T-cell (primary cell): ENCODE measurements at regions not wholly inside any gene's neighbourhood (a gene's known extent, or its start where the extent isn't known, plus 50 kb on each side); places are given as distances from the start of the nearest gene placed in this dataset.

Source experiments
- ATAC-seq, 4 experiments: fragments of 200-7000 bp in 3 of 4; fragments of 150-1000 bp in 1 of 4; cut with Tn5 transposase; replicated peaks in 1 of 4; 1 replicate in 3 of 4; 2 replicates in 1 of 4; pipeline ENCODE4 v1.10.0; 2021; ENCODE audit warnings: moderate library complexity in 3 of 4, mild to moderate bottlenecking in 2 of 4, moderate number of reproducible peaks in 1 of 4
- CTCF ChIA-PET, 2 donors: fragments of 300-600 bp; sonication (Branson Sonifier 250); formaldehyde crosslinking; loops; one replicate each; lab custom pipeline; 2022; ENCODE audit warnings: antibody characterized with exemption in 2 of 2; lab: Charles Lee
- POLR2A ChIA-PET, 2 donors: fragments of 300-600 bp; sonication (Branson Sonifier 250); formaldehyde crosslinking; loops; one replicate each; lab custom pipeline; 2022; ENCODE audit warnings: antibody characterized with exemption in 2 of 2; lab: Charles Lee
- DNase-seq, 35 experiments: peaks; one replicate each; pipeline versions ENCODE4 v3.0.0 to v3.0.0-alpha.2; 2013 to 2023
- H3K27ac ChIP-seq: one replicate; pipeline ENCODE4 v1.5.1; 2013; ENCODE audit warnings: low read length
- H3K27me3 ChIP-seq, 2 experiments: replicated peaks in 1 of 2; 1 replicate in 1 of 2; 2 replicates in 1 of 2; pipeline versions ENCODE4 v1.6.1 to v1.7.0; 2013; ENCODE audit warnings: low read length in 1 of 2, mixed read lengths in 1 of 2; ENCODE audit not compliant: control insufficient read depth in 2 of 2, insufficient read depth in 2 of 2; ENCODE audit errors: extremely low read depth in 1 of 2
- H3K36me3 ChIP-seq, 2 donors: 1 replicate in 1 of 2; 2 replicates in 1 of 2; pipeline versions ENCODE4 v1.6.1 to v1.7.0; 2013; ENCODE audit warnings: low read length in 1 of 2; ENCODE audit not compliant: control insufficient read depth in 2 of 2, insufficient read depth in 1 of 2; ENCODE audit errors: extremely low read depth in 1 of 2
- H3K4me1 ChIP-seq, 2 experiments: 1 replicate in 1 of 2; 2 replicates in 1 of 2; pipeline versions ENCODE4 v1.6.1 to v1.7.0; 2013; ENCODE audit warnings: low read length in 2 of 2, mixed read lengths in 1 of 2; ENCODE audit not compliant: insufficient read depth in 2 of 2, control insufficient read depth in 1 of 2; ENCODE audit errors: extremely low read depth in 1 of 2
- H3K4me3 ChIP-seq, 2 donors: 1 replicate in 1 of 2; 2 replicates in 1 of 2; pipeline versions ENCODE4 v1.5.1 to v1.7.0; 2013; ENCODE audit warnings: mild to moderate bottlenecking in 2 of 2, low read length in 1 of 2, moderate library complexity in 1 of 2; ENCODE audit not compliant: control insufficient read depth in 1 of 2; ENCODE audit errors: extremely low read depth in 1 of 2
- H3K9me3 ChIP-seq: 2 replicates; pipeline ENCODE4 v1.7.0; 2013
- H3K27ac Mint-ChIP-seq, 2 donors: one replicate each; pipeline ENCODE4 v1.8.0; 2020 to 2021; ENCODE audit warnings: mild to moderate bottlenecking in 2 of 2, mixed read lengths in 2 of 2
- H3K27me3 Mint-ChIP-seq, 2 donors: one replicate each; pipeline ENCODE4 v1.8.0; 2021 to 2022; ENCODE audit warnings: mixed read lengths in 2 of 2
- H3K36me3 Mint-ChIP-seq: one replicate; pipeline ENCODE4 v1.8.0; 2021; ENCODE audit warnings: mixed read lengths
- H3K4me1 Mint-ChIP-seq, 3 donors: one replicate each; pipeline ENCODE4 v1.8.0; 2020 to 2022; ENCODE audit warnings: mixed read lengths in 3 of 3, mild to moderate bottlenecking in 1 of 3
- H3K4me3 Mint-ChIP-seq, 3 donors: one replicate each; pipeline ENCODE4 v1.8.0; 2020 to 2022; ENCODE audit warnings: mild to moderate bottlenecking in 3 of 3, mixed read lengths in 3 of 3, moderate library complexity in 3 of 3
- H3K9me3 Mint-ChIP-seq, 3 donors: one replicate each; pipeline ENCODE4 v1.8.0; 2020 to 2022; ENCODE audit warnings: mixed read lengths in 3 of 3
- WGBS: methylation state at CpG from one replicate; pipeline ENCODE4 v1.1.5; 2013; ENCODE audit warnings: missing lambda C conversion rate; ENCODE audit not compliant: insufficient coverage; 5-methylcytosine and 5-hydroxymethylcytosine counted together

- Histone ChIP-seq H3K36me3 (no peaks in the 10 kb centered on the region), H3K4me1 (no peaks in the 10 kb centered on the region), H3K27ac (no peak overlapping the region), H3K27me3 (no peaks in the 10 kb centered on the region), H3K4me3 (no peak overlapping the region), H3K9me3 (no peaks in the 10 kb centered on the region)
- no peak overlapping the region for H3K4me3 Mint-ChIP-seq
- CTCF ChIA-PET, result interaction anchor here in 1 of 2 donors (0.5 kb wide), 1 partner anchor 52 kb away, joined by 4 read pairs; no protein-coding TSS in a partner anchor
- POLR2A ChIA-PET, result no interaction called here
- H3K27ac Mint-ChIP-seq, result no peak overlapping the region
- DNase-seq, result no peak
- H3K36me3 Mint-ChIP-seq, result no peaks in the 10 kb centered on the region
- no peaks in the 10 kb centered on the region for H3K27me3 Mint-ChIP-seq
- WGBS, result 75% methylated on average over 1 of the region's 3 CpGs
- no peak for ATAC-seq
- H3K4me1 Mint-ChIP-seq, result no peaks in the 10 kb centered on the region
- peaks cover 0 to 18% (median 0%) of the 10 kb centered on the region in 3 donors for H3K9me3 Mint-ChIP-seq
Observed at GRCh38 chr9:18075253-18075952, 398.6 kb upstream of the ADAMTSL1 start.

- ATAC-seq (no peak), DNase-seq (no peak)
- no peak overlapping the region for H3K27ac ChIP-seq
- no peaks in the 10 kb centered on the region for H3K4me1 ChIP-seq
- H3K4me1 Mint-ChIP-seq, result no peaks in the 10 kb centered on the region
- H3K36me3 ChIP-seq, result no peaks in the 10 kb centered on the region
- no peaks in the 10 kb centered on the region for H3K27me3 ChIP-seq
- no peak overlapping the region for H3K27ac Mint-ChIP-seq
- POLR2A ChIA-PET, result no interaction called here
- no peaks in the 10 kb centered on the region for H3K36me3 Mint-ChIP-seq
- peaks cover 0 to 18% (median 0%) of the 10 kb centered on the region in 3 donors for H3K9me3 Mint-ChIP-seq
- no peaks in the 10 kb centered on the region for H3K9me3 ChIP-seq
- 43% methylated on average over 1 of the region's 8 CpGs for WGBS
- no peak overlapping the region for H3K4me3 Mint-ChIP-seq
- no peaks in the 10 kb centered on the region for H3K27me3 Mint-ChIP-seq
- H3K4me3 ChIP-seq, result no peak overlapping the region
- CTCF ChIA-PET, result no interaction called here
Observed at GRCh38 chr9:18077941-18078678, 395.8 kb upstream of the ADAMTSL1 start.

GRCh38 chr9:18092138-18092537 is 381.8 kb upstream of the ADAMTSL1 start:
- H3K4me1 Mint-ChIP-seq, result no peaks in the 10 kb centered on the region
- DNase-seq (no peak), ATAC-seq (no peak)
- Histone ChIP-seq H3K27me3 (no peaks in the 10 kb centered on the region), H3K9me3 (no peaks in the 10 kb centered on the region), H3K4me3 (no peak overlapping the region), H3K4me1 (no peaks in the 10 kb centered on the region), H3K36me3 (no peaks in the 10 kb centered on the region), H3K27ac (no peak overlapping the region)
- H3K27me3 Mint-ChIP-seq, result no peaks in the 10 kb centered on the region
- peaks cover 0 to 7% (median 3%) of the 10 kb centered on the region in 3 donors for H3K9me3 Mint-ChIP-seq
- POLR2A ChIA-PET, result no interaction called here
- WGBS, result 80% methylated on average over 1 of the region's 4 CpGs
- no peak overlapping the region for H3K27ac Mint-ChIP-seq
- no peaks in the 10 kb centered on the region for H3K36me3 Mint-ChIP-seq
- H3K4me3 Mint-ChIP-seq, result no peak overlapping the region
- CTCF ChIA-PET, result no interaction called here

- H3K27me3 Mint-ChIP-seq, result no peaks in the 10 kb centered on the region
- no peak overlapping the region for H3K27ac Mint-ChIP-seq
- no peaks in the 10 kb centered on the region for H3K36me3 Mint-ChIP-seq
- H3K4me3 ChIP-seq, result no peak overlapping the region
- no peaks in the 10 kb centered on the region for H3K9me3 ChIP-seq
- POLR2A ChIA-PET, result no interaction called here
- no peak for DNase-seq
- H3K9me3 Mint-ChIP-seq, result peaks cover 0 to 4% (median 4%) of the 10 kb centered on the region in 3 donors
- WGBS, result 80% methylated on average over 1 of the region's 4 CpGs
- CTCF ChIA-PET, result no interaction called here
- no peaks in the 10 kb centered on the region for H3K4me1 ChIP-seq
- H3K27ac ChIP-seq, result no peak overlapping the region
- no peak overlapping the region for H3K4me3 Mint-ChIP-seq
- H3K4me1 Mint-ChIP-seq, result no peaks in the 10 kb centered on the region
- ATAC-seq, result no peak
- no peaks in the 10 kb centered on the region for H3K27me3 ChIP-seq
- no peaks in the 10 kb centered on the region for H3K36me3 ChIP-seq
Observed at GRCh38 chr9:18106006-18106560, 367.9 kb upstream of the ADAMTSL1 start.

- DNase-seq, result no peak
Observed at GRCh38 chr9:18109675-18110074, 364.3 kb upstream of the ADAMTSL1 start.

GRCh38 chr9:18111146-18111545 is 362.8 kb upstream of the ADAMTSL1 start:
- no peak for DNase-seq
- no peaks in the 10 kb centered on the region for H3K27me3 Mint-ChIP-seq
- peaks cover 0 to 7% (median 2%) of the 10 kb centered on the region in 3 donors for H3K9me3 Mint-ChIP-seq
- no peak overlapping the region for H3K27ac Mint-ChIP-seq
- Histone ChIP-seq H3K4me1 (no peaks in the 10 kb centered on the region), H3K27ac (no peak overlapping the region), H3K9me3 (no peaks in the 10 kb centered on the region), H3K36me3 (no peaks in the 10 kb centered on the region), H3K4me3 (no peak overlapping the region), H3K27me3 (no peaks in the 10 kb centered on the region)
- CTCF ChIA-PET, result no interaction called here
- no peaks in the 10 kb centered on the region for H3K36me3 Mint-ChIP-seq
- H3K4me3 Mint-ChIP-seq, result no peak overlapping the region
- no peak for ATAC-seq
- no peaks in the 10 kb centered on the region for H3K4me1 Mint-ChIP-seq
- POLR2A ChIA-PET, result no interaction called here

More at GRCh38 chr9:18109675-18110074, 364.3 kb upstream of the ADAMTSL1 start:
- Mint-ChIP-seq H3K4me1 (no peaks in the 10 kb centered on the region), H3K27ac (no peak overlapping the region), H3K36me3 (no peaks in the 10 kb centered on the region), H3K27me3 (no peaks in the 10 kb centered on the region), H3K4me3 (no peak overlapping the region), H3K9me3 (peaks cover 0 to 7% (median 4%) of the 10 kb centered on the region in 3 donors)
- Histone ChIP-seq H3K27me3 (no peaks in the 10 kb centered on the region), H3K4me3 (no peak overlapping the region), H3K9me3 (no peaks in the 10 kb centered on the region), H3K36me3 (no peaks in the 10 kb centered on the region), H3K27ac (no peak overlapping the region), H3K4me1 (no peaks in the 10 kb centered on the region)
- ATAC-seq, result no peak
- ChIA-PET POLR2A (no interaction called here), CTCF (no interaction called here)
- WGBS, result 85% methylated on average over 2 of the region's 4 CpGs
